ENCODE measurements at regions not wholly inside any gene's neighbourhood (a gene's known extent, or its start where the extent isn't known, plus 50 kb on each side); places are given as distances from the start of the nearest gene placed in this dataset.

- TF ChIP-seq CTCF (IDR thresholded peaks at IDR 0.05; ENCODE audit: borderline replicate concordance, extremely low read depth, low read length, poor library complexity, severe bottlenecking) (no peak), EZH2 (IDR thresholded peaks at IDR 0.05; ENCODE audit: borderline replicate concordance, low read depth, low read length, severe bottlenecking) (no peak)
Measured at GRCh38 chr7:25619381-25619780, 391.1 kb upstream of the NPVF start.
